ENCODE measurements at regions not wholly inside any gene's neighbourhood (a gene's known extent, or its start where the extent isn't known, plus 50 kb on each side); places are given as distances from the start of the nearest gene placed in this dataset.
"Not testable (repeated sequence)": the region's sequence is repeated elsewhere in the genome, so short reads cannot be mapped to it uniquely, and the experiment has no call there.

DNA sequence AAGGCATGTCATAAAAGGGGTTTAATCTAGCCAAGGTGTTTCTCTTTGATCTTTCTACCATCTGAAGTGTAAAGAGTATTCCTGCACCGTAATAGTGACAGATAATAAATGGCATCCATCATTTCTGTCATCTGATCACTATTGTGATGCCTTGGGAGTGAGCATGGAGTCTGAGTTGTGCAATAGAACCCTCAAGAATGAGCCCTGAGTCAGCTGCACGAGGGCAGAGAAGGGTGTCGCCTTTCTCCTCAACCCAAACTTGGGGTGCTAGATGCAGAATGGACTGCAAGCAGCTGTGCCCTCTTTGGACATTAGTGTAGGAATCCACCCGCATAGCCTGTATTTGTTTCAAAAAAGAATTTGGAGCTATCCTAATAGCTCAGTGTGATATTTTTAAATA is 115.2 kb downstream of the ZNF37A start:
- DNase-seq = no peak

DNA sequence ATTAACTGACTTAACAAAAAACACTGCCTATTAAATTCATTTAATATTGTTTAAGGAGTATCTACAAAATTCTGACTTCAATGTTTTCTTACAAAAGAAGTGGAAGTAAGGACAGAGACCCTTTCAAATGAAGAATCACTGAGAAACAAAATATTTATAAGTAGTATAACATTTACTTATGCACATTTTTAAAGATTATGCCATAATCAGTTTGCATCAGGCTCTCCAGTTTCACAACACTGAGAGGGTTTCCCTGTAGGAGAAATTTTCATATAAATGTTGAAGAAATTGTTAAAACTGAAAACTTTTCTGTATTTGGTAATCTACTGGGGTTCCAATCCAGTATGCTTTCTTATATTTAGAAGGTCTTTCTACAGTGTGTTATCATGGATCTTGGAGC is 115.6 kb downstream of the ZNF37A start:
- not testable (repeated sequence) for DNase-seq

DNA sequence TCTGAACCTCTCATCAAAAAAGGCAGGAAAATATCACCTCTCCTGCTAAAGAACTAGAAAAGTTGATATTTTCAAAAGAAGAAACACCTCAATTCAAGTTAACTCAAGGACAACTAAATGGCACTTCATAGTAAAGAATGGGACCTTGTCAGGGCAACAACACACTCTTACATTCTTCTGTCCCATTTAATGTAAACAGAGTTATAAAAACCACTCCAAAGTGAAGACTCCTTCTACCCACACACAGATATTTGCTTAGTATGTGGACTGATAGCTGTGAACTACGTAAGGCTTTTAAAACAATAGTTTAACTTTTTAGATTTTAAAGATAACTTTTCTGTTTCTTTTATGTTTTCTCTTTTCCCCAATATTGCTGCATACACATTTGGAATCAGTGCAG is 118.3 kb downstream of the ZNF37A start:
- no peak for DNase-seq

DNA sequence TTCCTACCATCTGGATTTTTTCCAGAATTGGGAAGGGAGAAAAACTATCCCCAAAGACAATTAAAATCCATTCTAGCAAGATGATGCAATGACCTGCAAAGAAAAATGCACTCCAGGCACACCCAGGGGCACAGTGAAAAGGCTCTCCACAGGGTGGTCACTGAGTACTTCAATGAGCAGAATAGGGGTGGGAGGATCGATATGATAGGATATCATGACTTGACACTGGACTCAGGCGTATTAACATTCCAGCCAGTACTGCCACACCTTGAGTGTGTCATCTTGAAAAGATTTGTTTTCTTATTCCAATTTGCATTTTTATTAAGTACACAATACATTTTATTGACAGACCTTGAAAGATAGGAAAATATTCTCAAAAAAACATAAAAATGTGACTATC is 132.2 kb downstream of the ZNF37A start:
- no peak for DNase-seq

DNA sequence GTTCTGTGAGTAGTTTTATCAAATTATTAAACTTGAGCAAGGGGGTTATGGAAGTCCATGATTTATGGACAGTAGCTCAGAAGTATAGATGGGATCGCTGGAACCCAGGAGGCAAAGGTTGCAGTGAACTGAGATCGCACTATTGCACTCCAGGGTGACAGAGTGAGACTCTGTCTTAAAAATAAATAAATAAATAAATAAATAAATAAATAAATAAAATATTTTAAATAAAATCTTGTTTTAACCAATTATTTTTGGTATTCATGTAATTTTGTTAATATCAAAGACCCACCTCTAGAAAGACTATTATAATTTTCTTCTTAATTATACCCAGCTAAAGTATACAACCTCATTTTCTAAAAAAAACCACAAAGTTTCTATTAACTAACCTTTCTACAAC is 134.3 kb downstream of the ZNF37A start:
- no peak for DNase-seq

DNA sequence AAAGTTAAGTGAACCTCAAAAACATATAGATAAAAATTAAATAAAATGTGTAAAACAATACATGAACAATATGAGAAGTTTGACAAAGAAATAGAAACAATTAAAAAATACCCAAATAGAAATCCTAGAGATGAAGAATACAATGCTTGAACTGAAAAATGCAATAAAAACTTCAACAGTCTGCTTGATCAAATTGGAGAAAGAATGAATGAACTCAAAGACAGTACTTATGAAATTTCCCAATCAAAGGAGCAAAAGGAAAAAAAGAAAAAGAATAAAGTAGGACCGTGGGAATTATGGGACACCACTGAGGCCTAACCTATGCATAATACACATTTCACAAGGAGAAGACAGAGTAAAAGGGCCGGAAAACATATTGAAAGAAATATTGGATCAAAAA is 144.3 kb downstream of the ZNF37A start:
- DNase-seq = not testable (repeated sequence)

GRCh38 chr10:38242061-38242649 is 148.0 kb downstream of the ZNF37A start:
- not testable (repeated sequence) for DNase-seq

- DNase-seq = not testable (repeated sequence)
Measured at GRCh38 chr10:38248113-38248512, 154.0 kb downstream of the ZNF37A start.

DNA sequence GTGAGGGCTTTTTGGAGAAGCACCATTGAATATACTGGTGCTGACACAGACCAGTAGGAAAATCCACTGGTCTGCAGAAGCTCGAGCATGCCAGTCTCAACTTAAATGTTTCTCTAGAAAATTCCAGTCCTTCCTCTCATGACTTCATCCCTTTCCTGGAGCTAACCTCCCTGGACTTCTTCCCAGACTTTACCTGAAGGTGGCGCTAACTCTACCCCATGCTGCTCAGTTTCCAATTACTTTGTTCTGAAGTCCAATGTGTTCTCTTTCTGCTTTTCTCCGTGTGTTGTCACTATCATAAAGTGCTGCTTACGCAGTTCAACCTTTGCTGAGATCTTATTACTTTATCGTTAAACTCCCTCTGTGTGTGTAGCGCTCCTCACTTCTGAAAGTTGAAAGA is 158.4 kb downstream of the ZNF37A start:
- DNase-seq = not testable (repeated sequence)

DNA sequence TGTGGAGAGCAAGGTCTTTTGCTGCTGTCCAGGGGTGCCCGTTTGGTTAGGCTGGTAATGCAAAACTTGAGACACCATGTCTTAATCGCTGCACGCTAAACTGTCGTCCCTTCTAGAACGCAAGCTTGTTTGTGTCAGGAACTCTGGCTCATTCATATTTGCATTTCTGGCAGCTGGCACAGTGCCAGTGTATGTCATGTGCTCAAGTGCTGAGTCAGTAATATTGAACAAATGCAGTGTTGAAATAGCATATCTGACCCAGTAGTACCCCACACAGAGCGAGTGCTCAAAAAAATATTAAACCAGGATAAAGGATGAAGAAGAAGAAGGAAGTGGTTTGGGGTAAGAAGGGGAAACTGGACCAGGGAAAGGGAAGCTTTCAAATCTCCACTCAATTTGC is 173.4 kb downstream of the ZNF37A start:
- DNase-seq = not testable (repeated sequence)

DNA sequence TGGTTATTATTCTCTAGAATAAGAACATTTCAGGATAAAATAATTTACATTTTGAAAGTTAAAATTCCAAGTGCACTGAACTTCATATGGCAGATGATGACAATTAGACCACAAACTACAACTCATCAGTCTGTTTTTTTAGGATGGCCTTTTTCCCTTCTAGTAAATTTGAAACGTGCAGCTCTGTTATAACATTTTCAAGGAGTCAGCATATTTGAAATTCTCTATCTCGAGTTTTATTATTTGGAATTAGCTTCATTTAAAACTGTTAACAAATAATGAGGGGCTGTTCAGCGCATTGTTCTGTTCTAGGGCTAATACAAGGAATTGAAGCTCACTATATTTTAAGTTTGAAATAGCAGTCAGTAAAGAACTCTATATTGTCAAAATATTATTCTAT is 176.9 kb downstream of the ZNF37A start:
- DNase-seq = not testable (repeated sequence)

DNA sequence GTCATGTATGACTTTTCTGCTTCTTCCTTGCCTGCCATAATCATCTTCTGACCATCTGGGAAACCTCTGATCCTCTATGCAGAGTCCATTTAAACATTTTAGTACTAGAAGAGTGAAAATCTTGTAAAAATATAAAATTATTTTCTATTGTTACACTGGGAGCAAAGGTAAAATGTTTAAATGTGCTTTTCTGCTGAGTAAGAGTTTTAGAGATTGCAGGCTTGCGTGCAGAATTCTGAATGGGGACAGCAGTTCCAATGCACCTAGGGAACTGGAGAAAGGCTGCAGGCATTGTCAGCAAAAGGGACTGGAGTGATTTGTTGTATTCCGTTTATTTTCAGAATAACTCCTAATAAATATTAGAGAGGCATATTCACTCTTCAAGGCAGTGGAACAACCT is 180.7 kb downstream of the ZNF37A start:
- not testable (repeated sequence) for DNase-seq

DNA sequence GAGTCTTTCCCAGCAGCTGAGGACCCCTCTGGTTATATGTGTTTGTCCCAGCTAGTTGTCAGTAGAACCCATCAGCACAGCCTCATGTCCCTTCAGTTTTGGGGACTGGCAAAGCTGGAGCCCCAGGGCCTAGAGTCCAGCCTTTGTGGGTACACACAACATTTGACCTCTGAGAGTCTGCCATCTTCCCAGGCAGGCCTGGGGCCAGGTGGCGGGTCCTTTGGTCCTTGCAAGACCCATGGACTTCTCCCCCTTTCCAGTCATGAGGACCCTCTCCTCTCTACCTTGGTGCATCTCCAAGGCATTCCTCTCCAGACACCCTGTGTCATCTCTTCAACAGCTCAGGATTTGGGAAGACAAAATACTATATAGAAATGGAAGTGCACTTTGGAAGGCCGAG is 198.4 kb downstream of the ZNF37A start:
- DNase-seq = not testable (repeated sequence)

DNA sequence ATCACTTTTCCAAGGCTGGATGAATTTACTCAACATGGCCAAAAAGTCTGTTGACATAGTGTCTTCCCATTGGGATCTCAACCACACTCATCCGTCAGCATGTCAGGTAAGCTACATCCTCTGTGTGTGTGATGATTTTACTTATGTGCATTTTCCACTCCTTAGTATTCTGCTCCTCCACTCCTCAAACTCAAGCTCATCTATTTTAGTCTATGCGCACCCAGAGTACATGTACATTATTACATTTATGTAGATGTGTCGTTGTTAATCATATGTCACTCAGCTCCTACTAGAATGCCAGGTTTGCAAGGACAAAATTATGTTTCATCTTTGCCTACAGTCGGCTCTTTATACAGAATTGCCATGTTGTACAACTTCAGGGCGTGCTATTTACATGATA is 216.0 kb downstream of the ZNF37A start:
- DNase-seq = not testable (repeated sequence)

GRCh38 chr10:38315090-38315805 is 221.1 kb downstream of the ZNF37A start:
- not testable (repeated sequence) for DNase-seq

- not testable (repeated sequence) for DNase-seq
Measured at GRCh38 chr10:38321393-38321792, 227.3 kb downstream of the ZNF37A start.

- not testable (repeated sequence) for DNase-seq
Measured at GRCh38 chr10:38330306-38330705, 236.2 kb downstream of the ZNF37A start.

- DNase-seq = not testable (repeated sequence)
Measured at GRCh38 chr10:38331106-38331505, 237.0 kb downstream of the ZNF37A start.

GRCh38 chr10:38333699-38334098 is 239.6 kb downstream of the ZNF37A start:
- not testable (repeated sequence) for DNase-seq

DNA sequence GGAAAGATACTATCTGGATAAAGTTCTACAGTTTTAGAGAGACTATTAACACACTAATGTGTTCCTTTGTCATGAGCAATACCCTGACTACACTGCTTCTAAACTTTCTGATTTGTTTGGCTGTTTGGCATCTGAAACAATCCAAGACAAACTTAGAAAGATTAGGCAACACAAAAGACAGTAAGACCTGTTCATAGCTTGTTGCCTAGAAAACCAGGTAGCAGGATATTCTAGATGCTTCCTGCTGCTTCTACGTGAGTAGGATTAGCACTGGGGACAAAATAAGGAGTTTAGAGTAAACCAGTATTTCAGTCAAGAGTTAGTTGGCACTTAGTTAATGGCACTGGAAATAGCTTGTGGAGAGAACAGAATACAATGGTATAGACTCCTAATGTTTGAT is 256.5 kb downstream of the ZNF37A start:
- not testable (repeated sequence) for DNase-seq

GRCh38 chr10:38354410-38354809 is 260.3 kb downstream of the ZNF37A start:
- DNase-seq = not testable (repeated sequence)

GRCh38 chr10:38355911-38356526 is 261.9 kb downstream of the ZNF37A start:
- DNase-seq = peak; percentile 47 to 55

- DNase-seq = peak in 1 of 2 experiments; percentile 16
Measured at GRCh38 chr10:38356527-38356926, 262.4 kb downstream of the ZNF37A start.

DNA sequence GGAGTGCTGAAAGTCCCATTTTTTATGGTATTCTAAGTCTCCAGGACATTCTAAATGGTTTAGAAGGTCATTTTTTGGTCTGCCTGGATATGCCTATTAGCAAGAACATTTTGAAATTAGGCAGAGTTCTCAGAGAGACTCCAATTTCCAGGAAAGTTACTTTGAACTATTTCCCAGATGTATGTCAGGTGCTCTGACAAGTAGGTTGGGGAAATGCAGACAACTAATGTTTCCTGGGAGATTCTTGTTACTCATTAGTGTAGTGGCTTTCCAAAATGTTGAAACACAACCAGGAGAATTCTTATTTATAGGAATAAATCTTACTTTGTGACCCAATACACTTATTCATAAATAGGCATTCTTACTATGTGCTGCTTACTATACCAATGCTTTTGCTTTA is 268.4 kb downstream of the ZNF37A start:
- DNase-seq = not testable (repeated sequence)
